GM12878 (cell line): ENCODE measurements at regions not wholly inside any gene's neighbourhood (a gene's known extent, or its start where the extent isn't known, plus 50 kb on each side); places are given as distances from the start of the nearest gene placed in this dataset.
A peak's percentile ranks its signal among the peaks of the same experiment; 100 is the strongest.

Experiments
- ATAC-seq: fragments of 200-7000 bp; cut with Tn5 transposase; 3 replicates; pipeline ENCODE4 v1.9.1; 2020; ENCODE audit warnings: mild to moderate bottlenecking, moderate library complexity
- BruUV-seq: library from RNA; stranded (reverse); fragments of 400-500 nt; replicated peaks from 2 replicates; lab custom pipeline; 2021; lab: Mats Ljungman, UMichigan
- CTCF ChIA-PET: fragments of 300-600 bp; sonication (Branson Sonifier 250); formaldehyde crosslinking; extraction: SDS; loops from one replicate; lab custom pipeline; 2021; ENCODE audit warnings: inconsistent platforms; lab: Yijun Ruan, JAX
- POLR2A ChIA-PET: fragments of 350-600 bp; formaldehyde crosslinking; extraction: SDS; loops from one replicate; lab custom pipeline; 2021; ENCODE audit warnings: inconsistent platforms; lab: Charles Lee
- RAD21 ChIA-PET: fragments of 300-600 bp; sonication (Branson Sonifier 250); formaldehyde crosslinking; loops from one replicate; lab custom pipeline; 2023; ENCODE audit warnings: antibody characterized with exemption; ENCODE audit not compliant: unreplicated experiment; lab: Charles Lee
- SMC1A ChIA-PET: fragments of 300-600 bp; sonication (Branson Sonifier 250); formaldehyde crosslinking; loops from one replicate; lab custom pipeline; 2023; ENCODE audit not compliant: unreplicated experiment, uncharacterized antibody; lab: Charles Lee
- DNase-seq: peaks from one replicate; pipeline ENCODE4 v3.0.0-alpha.2; 2011; ENCODE audit warnings: low read depth, low spot score
- FAIRE-seq: peaks from 3 replicates; lab custom pipeline; 2011; peaks lifted over from hg19 to GRCh38; lab: Jason Lieb, UNC
- H2AFZ ChIP-seq: 2 replicates; pipeline ENCODE4 v1.6.0; 2011; ENCODE audit warnings: low read depth, low read length, control low read depth; ENCODE audit not compliant: control insufficient read depth
- H3K27ac ChIP-seq: 2 replicates; pipeline ENCODE4 v1.5.1; 2011; ENCODE audit warnings: control low read depth; ENCODE audit not compliant: control insufficient read depth, insufficient read depth
- H3K27me3 ChIP-seq, 2 experiments: replicated peaks in 1 of 2; 2 replicates each; pipeline versions ENCODE4 v1.6.0 to v1.6.1; 2011; ENCODE audit warnings: low read length in 1 of 2; ENCODE audit not compliant: control insufficient read depth in 2 of 2, insufficient read depth in 2 of 2
- H3K36me3 ChIP-seq, 2 experiments: 2 replicates each; pipeline ENCODE4 v1.5.1; 2011; ENCODE audit warnings: low read length in 1 of 2; ENCODE audit not compliant: control insufficient read depth in 2 of 2, insufficient read depth in 2 of 2
- H3K4me1 ChIP-seq: 2 replicates; pipeline ENCODE4 v1.6.1; 2011; ENCODE audit warnings: mild to moderate bottlenecking, low read length, moderate library complexity, mixed read lengths; ENCODE audit not compliant: control insufficient read depth, insufficient read depth
- H3K4me2 ChIP-seq: 2 replicates; pipeline ENCODE4 v1.6.0; 2011; ENCODE audit warnings: control low read depth; ENCODE audit not compliant: control insufficient read depth, insufficient read depth
- H3K4me3 ChIP-seq: fragments of 200-600 bp; sonication (generic); 2 replicates; pipeline ENCODE4 v1.5.1; 2016
- H3K79me2 ChIP-seq: 2 replicates; pipeline ENCODE4 v1.6.0; 2011; ENCODE audit warnings: low read length; ENCODE audit not compliant: control insufficient read depth, insufficient read depth
- H3K9ac ChIP-seq: 2 replicates; pipeline ENCODE4 v1.8.0; 2011; ENCODE audit warnings: low read length, control low read depth, mixed read lengths; ENCODE audit not compliant: control insufficient read depth, insufficient read depth
- H3K9me3 ChIP-seq: replicated peaks from 3 replicates; pipeline ENCODE4 v1.5.1; 2011; ENCODE audit warnings: mild to moderate bottlenecking, low read length; ENCODE audit not compliant: control insufficient read depth, insufficient read depth
- H4K20me1 ChIP-seq: 2 replicates; pipeline ENCODE4 v1.6.0; 2011; ENCODE audit not compliant: control insufficient read depth, insufficient read depth
- BHLHE40 ChIP-seq, 2 experiments: fragments of 450-650 bp in 1 of 2; IDR thresholded peaks; 2 replicates each; pipeline ENCODE4 v1.6.1; 2011 to 2017; ENCODE audit warnings: low read depth in 2 of 2, borderline replicate concordance in 1 of 2, improper control_type of control experiment in 1 of 2, low read length in 1 of 2, mild to moderate bottlenecking in 1 of 2
- CTCF ChIP-seq, 3 experiments: IDR thresholded peaks in 2 of 3; conservative IDR thresholded peaks in 1 of 3; 2 replicates each; pipeline ENCODE4 v1.5.1; 2011; ENCODE audit warnings: low read depth in 3 of 3, low read length in 3 of 3, mild to moderate bottlenecking in 3 of 3, control low read depth in 2 of 3, moderate library complexity in 2 of 3, inconsistent platforms in 1 of 3, mixed read lengths in 1 of 3; ENCODE audit not compliant: control insufficient read depth in 2 of 3, insufficient read depth in 1 of 3; ENCODE audit errors: extremely low read depth in 1 of 3
- EP300 ChIP-seq, 2 experiments: fragments of 150-350 bp in 1 of 2; IDR thresholded peaks; 2 replicates each; pipeline ENCODE4 v1.6.1; 2011 to 2012; ENCODE audit warnings: low read depth in 2 of 2, low read length in 2 of 2, borderline replicate concordance in 1 of 2, improper control_type of control experiment in 1 of 2, inconsistent platforms in 1 of 2; ENCODE audit not compliant: control insufficient read depth in 1 of 2
- IKZF1 ChIP-seq: fragments of 450-650 bp; conservative IDR thresholded peaks from 2 replicates; pipeline ENCODE4 v1.6.1; 2017; ENCODE audit warnings: antibody characterized with exemption, mild to moderate bottlenecking
- MEF2B ChIP-seq: fragments of 450-650 bp; IDR thresholded peaks from 2 replicates; pipeline ENCODE4 v1.6.1; 2018; ENCODE audit warnings: mild to moderate bottlenecking, moderate library complexity; ENCODE audit not compliant: partially characterized antibody, poor library complexity, severe bottlenecking
- POU2F2 ChIP-seq: IDR thresholded peaks from 3 replicates; pipeline ENCODE4 v1.6.1; 2011; ENCODE audit warnings: low read depth, mild to moderate bottlenecking, low read length, borderline replicate concordance
- RAD21 ChIP-seq: IDR thresholded peaks from 2 replicates; pipeline ENCODE4 v1.6.1; 2011; ENCODE audit warnings: mild to moderate bottlenecking, low read depth, low read length, moderate library complexity; ENCODE audit not compliant: insufficient read depth
- RUNX3 ChIP-seq: IDR thresholded peaks from 2 replicates; pipeline ENCODE4 v1.6.1; 2012; ENCODE audit warnings: low read length, inconsistent platforms
- SMARCA5 ChIP-seq: fragments of 450-650 bp; IDR thresholded peaks from 2 replicates; pipeline ENCODE4 v1.6.1; 2017; ENCODE audit warnings: mild to moderate bottlenecking
- SMC3 ChIP-seq: IDR thresholded peaks from 2 replicates; pipeline ENCODE4 v1.6.1; 2011; ENCODE audit warnings: low read length, improper control_type of control experiment, borderline replicate concordance
- TBL1XR1 ChIP-seq: IDR thresholded peaks from 2 replicates; pipeline ENCODE4 v1.6.1; 2012; ENCODE audit warnings: low read depth, low read length, improper control_type of control experiment
- ZBTB11 ChIP-seq: fragments of 450-650 bp; formaldehyde crosslinking; IDR thresholded peaks from 2 replicates; pipeline ENCODE4 v1.5.0; 2022; ENCODE audit warnings: mild to moderate bottlenecking, missing genetic modification characterization
- ZNF687 ChIP-seq: fragments of 450-650 bp; IDR thresholded peaks from 2 replicates; pipeline ENCODE4 v1.6.1; 2017; ENCODE audit warnings: mild to moderate bottlenecking, moderate library complexity
- WGBS: methylation state at CpG from one replicate; pipeline ENCODE4 v1.1.6; 2016; ENCODE audit warnings: low lambda C conversion rate; ENCODE audit not compliant: insufficient replicate concordance, insufficient coverage; ENCODE audit errors: missing lambda C conversion rate; 5-methylcytosine and 5-hydroxymethylcytosine counted together
- in situ Hi-C: fragments of 300-500 bp; cut with MboI; formaldehyde crosslinking; loops from 9 replicates; pipeline ENCODE4 v1.14.3; 2018; ENCODE audit warnings: mixed read lengths
- intact Hi-C: fragments of 100-400 bp; cut with micrococcal nuclease; formaldehyde crosslinking; loops from one replicate; pipeline ENCODE4 v1.14.2; 2022; ENCODE audit not compliant: unreplicated experiment

- ChIA-PET CTCF (interaction anchor here (0.6 to 1.1 kb wide), 4 partner anchors 14 to 728 kb away, joined by 3 read pairs; no protein-coding TSS in a partner anchor), SMC1A (interaction anchor here (0.7 to 1.8 kb wide), 5 partner anchors 8 to 473 kb away, joined by 3 to 5 read pairs (median 3); no protein-coding TSS in a partner anchor), RAD21 (interaction anchor here (0.6 to 1.1 kb wide), 3 partner anchors 184 to 430 kb away, joined by 3 read pairs; no protein-coding TSS in a partner anchor), POLR2A (interaction anchor here (0.6 kb wide), 1 partner anchor 25 kb away, joined by 4 read pairs; no protein-coding TSS in a partner anchor)
- Histone ChIP-seq H3K4me2 (peak overlapping the region; percentile 80), H3K27ac (no peak overlapping the region), H3K36me3 (no peaks in the 10 kb centered on the region), H3K27me3 (no peaks in the 10 kb centered on the region), H3K9ac (no peak overlapping the region), H3K4me3 (no peak overlapping the region), H2AFZ (peak overlapping the region; percentile 48), H3K9me3 (peaks cover 4% of the 10 kb centered on the region; the same call in 1 of the 3 replicates), H3K79me2 (no peaks in the 10 kb centered on the region), H4K20me1 (no peaks in the 10 kb centered on the region), H3K4me1 (peaks cover 11% of the 10 kb centered on the region)
- peak; percentile 89 for ATAC-seq
- FAIRE-seq: no peak
- 35% methylated on average over 19 of the region's 20 CpGs for whole genome bisulfite sequencing
- in situ Hi-C loops: no loop called here
- BruUV-seq: no TSS peak
- intact Hi-C loops: no loop called here
- DNase-seq: peak; percentile 50
- TF ChIP-seq POU2F2: peak; percentile 20; the same call in 1 of the 3 replicates
- TF ChIP-seq BHLHE40 (IDR thresholded peaks at IDR 0.05; ENCODE audit: borderline replicate concordance in 1 of 2, low read depth in 2 of 2, low read length in 1 of 2): peak; percentile 96 to 97
- TF ChIP-seq RUNX3: peak; percentile 80
- TF ChIP-seq SMARCA5: no peak
- TF ChIP-seq SMC3: 0 out of 2 replicates have a peak, but pooled peaks have one; percentile 10
- TF ChIP-seq TBL1XR1: no peak
- TF ChIP-seq RAD21: peak; percentile 17; the same call in 1 of the 2 replicates
- TF ChIP-seq ZBTB11 (CRISPR knock-in tag): no peak
- peak; percentile 62; the same call in 1 of the 2 replicates for TF ChIP-seq ZNF687
- 0 out of 6 replicates have a peak, but pooled peaks of 2 of the 3 experiments have one; percentile 4 to 15 for TF ChIP-seq CTCF (IDR thresholded peaks at IDR 0.05 in 2 of 3, conservative IDR thresholded peaks at IDR 0.05 in 1 of 3; ENCODE audit: control insufficient read depth in 2 of 3, extremely low read depth in 1 of 3, insufficient read depth in 1 of 3, low read depth in 3 of 3, low read length in 3 of 3)
- peak; percentile 69 for TF ChIP-seq IKZF1
- TF ChIP-seq EP300 (IDR thresholded peaks at IDR 0.05; ENCODE audit: borderline replicate concordance in 1 of 2, control insufficient read depth in 1 of 2, low read depth in 2 of 2, low read length in 2 of 2): peak in 1 of 2 experiments; percentile 41; a peak in 1 of 4 replicates
- peak; percentile 77 for TF ChIP-seq MEF2B
These were observed 500.4 kb downstream of the SHQ1 start for GRCh38 chr3:72347819-72348319.
